Suppressor macrophage treated with lipopolysaccharide for 1 hour (primary cell): ENCODE measurements at regions not wholly inside any gene's neighbourhood (a gene's known extent, or its start where the extent isn't known, plus 50 kb on each side); places are given as distances from the start of the nearest gene placed in this dataset.
"Not testable (repeated sequence)": the region's sequence is repeated elsewhere in the genome, so short reads cannot be mapped to it uniquely, and the experiment has no call there.

Source experiments
- DNase-seq, 3 donors: peaks; one replicate each; pipeline ENCODE4 v3.0.0-alpha.2; 2020 to 2022

- DNase-seq, result no peak
Measured at GRCh38 chr10:52368725-52369124, 54.6 kb downstream of the DKK1 start.

- DNase-seq, result not testable (repeated sequence)
Measured at GRCh38 chr10:52374207-52374606, 60.1 kb downstream of the DKK1 start.

- no peak for DNase-seq
Measured at GRCh38 chr10:52376694-52377354, 62.7 kb downstream of the DKK1 start.

DNA sequence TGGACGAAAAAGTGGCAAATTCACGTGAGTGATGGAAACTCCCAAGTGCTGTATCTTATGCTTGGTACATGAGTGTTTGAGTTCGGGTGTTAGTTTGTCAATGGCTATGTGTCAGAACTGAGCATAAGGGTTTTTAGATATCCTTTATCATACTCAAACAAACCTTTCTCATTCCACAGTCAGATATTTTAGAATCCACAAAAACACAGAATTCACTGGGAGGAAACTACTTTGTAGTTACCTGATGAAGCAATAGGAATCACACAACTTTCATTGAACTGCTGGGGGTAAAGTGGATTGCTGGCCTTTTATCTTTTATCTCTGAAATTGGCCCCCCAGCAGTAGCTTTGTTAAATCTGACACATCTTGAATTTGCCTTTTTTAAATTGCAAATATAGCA lies 64.0 kb downstream of the DKK1 start:
- no peak for DNase-seq

- DNase-seq, result no peak
Measured at GRCh38 chr10:52379287-52379686, 65.2 kb downstream of the DKK1 start.

GRCh38 chr10:52383088-52383487 lies 69.0 kb downstream of the DKK1 start:
- no peak for DNase-seq

- DNase-seq, result no peak
Measured at GRCh38 chr10:52387744-52388143, 73.7 kb downstream of the DKK1 start.

DNA sequence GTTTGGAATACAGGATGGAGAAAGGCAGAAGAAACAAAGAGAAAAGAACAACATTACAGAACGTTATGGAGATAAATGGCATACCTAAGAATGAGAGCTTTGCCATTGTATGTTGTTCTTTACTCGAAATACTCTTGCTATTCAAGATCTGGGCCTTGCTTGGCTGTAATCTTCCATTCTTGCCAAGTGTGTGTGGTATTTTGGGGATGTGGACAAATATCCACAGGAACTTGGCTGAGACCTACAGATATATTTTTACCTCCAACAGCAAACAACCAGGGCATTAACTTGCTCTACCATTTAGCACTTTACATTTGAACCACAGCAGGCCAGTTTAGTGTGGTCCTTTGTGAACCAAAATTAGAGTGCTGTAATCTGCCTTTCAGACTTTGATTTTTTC lies 76.3 kb downstream of the DKK1 start:
- DNase-seq, result no peak

- DNase-seq, result no peak
Measured at GRCh38 chr10:52391927-52392602, 78.0 kb downstream of the DKK1 start.

DNA sequence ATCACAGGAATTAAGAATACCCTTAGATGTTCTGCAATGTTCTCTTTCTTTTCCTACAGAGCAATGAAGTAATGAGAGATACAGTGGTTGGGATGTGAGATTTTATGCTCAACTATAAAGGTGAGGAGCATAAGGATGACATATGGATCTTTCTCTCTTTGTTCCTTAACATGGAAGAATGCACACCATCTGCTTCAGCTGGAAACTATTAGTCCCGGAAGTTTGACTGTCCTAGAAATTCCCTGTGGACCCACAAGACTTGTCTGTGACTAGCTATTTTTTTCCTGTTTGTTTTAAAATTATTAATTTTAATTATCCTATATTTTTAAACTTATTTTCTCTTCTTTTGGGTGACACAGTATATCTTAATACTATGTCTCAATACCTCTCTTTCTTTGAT lies 80.2 kb downstream of the DKK1 start:
- DNase-seq, result no peak

- no peak for DNase-seq
Measured at GRCh38 chr10:52400562-52400961, 86.5 kb downstream of the DKK1 start.

DNA sequence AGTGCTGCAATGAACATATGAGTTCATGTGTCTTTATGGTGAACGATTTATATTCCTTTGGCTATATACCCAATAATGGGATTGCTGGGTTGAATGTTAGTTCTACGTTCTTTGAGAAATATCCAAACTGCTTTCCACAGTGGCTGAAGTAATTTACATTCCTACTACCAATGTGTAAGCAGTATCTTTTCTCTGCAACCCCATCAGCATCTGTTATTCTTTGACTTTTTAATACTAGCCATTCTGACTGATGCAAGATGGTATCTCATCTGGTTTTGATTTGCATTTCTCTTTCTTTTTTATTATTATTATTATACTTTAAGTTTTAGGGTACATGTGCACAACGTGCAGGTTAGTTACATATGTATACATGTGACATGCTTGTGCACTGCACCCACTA lies 89.7 kb downstream of the DKK1 start:
- not testable (repeated sequence) for DNase-seq

GRCh38 chr10:52409195-52409594 lies 95.1 kb downstream of the DKK1 start:
- no peak for DNase-seq

DNA sequence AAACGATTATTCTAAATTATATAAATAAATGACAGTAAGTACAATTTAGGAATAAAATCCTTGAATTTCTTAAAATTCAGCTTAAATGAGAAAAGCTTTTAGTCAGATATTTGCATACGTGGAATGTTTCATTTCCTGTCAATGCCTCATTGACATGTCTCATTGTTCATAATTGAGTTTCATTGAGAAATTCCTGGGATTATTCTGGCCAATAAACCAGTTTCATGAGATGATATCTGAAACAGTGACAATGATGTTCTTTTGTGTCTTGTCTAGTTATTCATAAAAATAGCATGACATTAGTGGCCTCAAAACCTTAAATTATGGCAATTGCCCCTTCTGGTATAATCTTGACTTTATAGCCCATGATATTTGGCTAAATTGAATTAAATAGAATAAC lies 95.8 kb downstream of the DKK1 start:
- no peak for DNase-seq

DNA sequence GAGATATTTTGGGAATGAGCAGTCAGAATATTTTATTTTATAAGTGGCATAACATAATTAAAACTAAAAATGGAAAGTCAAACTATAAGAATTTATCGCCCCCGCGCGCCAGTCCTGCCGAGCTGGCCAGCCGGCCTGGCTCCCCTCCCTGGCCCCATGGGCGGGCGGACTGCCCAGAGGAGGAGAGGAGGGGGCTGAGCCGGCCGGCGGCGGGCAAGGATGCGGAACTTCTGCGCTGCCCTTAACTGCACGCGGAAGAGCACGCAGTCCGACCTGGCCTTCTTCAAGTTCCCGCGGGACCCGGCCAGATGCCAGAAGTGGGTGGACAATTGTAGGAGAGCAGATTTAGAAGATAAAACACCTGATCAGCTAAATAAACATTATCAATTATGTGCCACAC lies 96.8 kb downstream of the DKK1 start:
- no peak for DNase-seq

GRCh38 chr10:52419281-52419680 lies 105.2 kb downstream of the DKK1 start:
- no peak for DNase-seq

DNA sequence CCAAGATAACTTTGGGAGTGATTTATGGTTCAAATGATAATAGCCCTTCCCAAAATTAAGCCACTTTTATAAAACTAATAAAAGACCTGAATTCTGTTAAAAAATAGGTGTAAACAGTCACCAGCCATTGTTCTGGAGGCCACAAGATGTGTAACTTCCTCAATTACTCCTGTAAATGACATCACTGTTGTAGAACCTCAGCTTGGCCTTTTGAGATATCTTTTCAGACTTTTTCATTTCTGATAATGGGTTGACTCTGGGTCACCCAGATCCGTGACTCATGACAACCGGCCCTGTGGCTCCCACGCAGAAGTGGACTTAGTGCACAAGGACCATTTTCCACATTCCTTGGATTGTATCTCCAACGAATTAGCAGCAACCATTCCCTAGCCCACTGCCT lies 106.6 kb downstream of the DKK1 start:
- DNase-seq, result no peak

GRCh38 chr10:52423369-52423768 lies 109.3 kb downstream of the DKK1 start:
- DNase-seq, result no peak

DNA sequence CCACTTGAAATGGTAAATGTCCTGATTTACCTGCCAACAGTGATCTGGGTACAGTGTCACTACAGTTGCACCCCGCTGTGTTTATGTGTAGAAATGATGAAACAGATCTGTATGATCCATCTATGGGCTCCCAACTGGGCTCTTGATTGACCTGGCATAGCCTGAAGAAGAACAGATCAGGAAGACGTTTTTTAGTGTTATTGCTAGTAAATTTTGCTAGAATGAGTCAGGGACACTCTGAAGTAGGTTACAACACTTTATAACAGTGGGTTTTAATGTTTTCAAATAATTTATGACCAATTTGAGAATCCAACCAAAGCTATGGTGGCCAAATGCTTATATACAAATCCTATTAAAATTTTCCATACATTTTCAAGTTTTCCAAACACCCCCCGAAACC lies 110.3 kb downstream of the DKK1 start:
- DNase-seq, result no peak

DNA sequence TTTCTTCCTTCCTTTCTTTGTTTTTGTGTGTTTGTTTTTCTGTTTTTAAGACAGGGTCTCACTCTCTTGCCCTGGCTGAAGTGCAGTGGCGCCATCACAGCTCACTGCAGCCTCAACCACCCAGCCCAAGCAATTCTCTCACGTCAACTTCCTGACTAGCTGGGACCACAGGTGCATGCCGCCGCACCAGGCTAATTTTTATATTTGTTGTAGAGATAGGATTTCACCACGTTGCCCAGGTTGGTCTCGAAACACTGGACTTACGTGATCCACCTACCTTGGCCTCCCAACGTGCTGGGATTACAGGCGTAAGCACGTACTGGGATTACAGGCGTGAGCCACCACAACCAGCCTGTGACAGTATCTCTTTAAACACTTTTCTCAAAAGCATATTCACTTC lies 120.7 kb downstream of the DKK1 start:
- no peak for DNase-seq

DNA sequence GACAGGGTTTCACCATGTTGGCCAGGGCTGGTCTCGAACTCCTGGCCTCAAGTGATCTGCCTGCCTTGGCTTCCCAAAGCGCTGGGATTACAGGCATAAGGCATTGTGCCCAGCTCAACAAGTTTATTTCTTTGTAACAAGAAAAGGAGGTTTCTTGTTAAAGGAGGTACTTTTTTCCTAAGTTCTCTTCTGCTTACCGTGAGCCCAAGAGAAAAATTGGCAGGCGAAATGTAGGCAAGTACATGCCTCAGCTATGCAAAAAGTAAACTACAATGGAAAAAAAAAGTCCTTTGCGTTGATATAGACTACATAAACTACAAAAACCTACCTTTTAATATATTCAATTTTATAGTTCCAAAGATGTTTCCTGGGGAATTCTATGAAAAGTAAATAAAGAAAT lies 122.6 kb downstream of the DKK1 start:
- DNase-seq, result no peak

- no peak for DNase-seq
Measured at GRCh38 chr10:52437205-52437646, 123.1 kb downstream of the DKK1 start.

GRCh38 chr10:52438119-52438518 lies 124.0 kb downstream of the DKK1 start:
- DNase-seq, result no peak

DNA sequence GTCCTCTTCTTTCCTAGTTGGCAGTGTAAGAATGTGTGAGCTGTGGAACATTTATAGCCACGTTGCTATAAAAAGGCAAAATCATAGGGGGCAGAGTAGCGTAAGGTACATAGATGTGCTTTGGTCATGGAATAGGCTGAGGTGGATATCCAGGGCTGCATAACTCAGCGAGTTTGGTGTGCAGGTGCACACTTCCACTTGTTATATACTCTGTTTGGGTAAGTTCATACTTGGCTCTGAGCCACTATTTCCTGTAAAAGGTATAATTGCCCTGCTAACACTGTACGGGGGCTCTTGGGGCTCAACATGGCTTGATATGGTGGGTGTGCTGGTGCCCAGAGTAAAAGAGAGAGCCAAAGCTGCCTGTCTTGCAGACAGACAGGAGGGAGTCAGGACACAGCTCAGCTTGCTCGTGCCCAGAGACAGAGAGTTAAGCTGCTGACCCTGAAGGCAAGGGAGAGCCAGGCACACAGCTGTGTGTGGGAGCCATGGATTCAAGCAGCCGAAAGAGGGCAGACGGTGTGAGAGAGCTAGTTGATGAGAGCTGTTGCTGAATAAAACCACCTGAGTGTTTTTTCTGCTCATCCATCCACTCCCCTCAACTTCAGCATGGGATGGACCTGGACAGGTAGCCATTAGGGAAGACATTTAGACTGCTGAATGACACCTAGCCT lies 126.7 kb downstream of the DKK1 start:
- no peak for DNase-seq
